Parathyroid adenoma (tissue), 2 donors: ENCODE measurements at regions not wholly inside any gene's neighbourhood (a gene's known extent, or its start where the extent isn't known, plus 50 kb on each side); places are given as distances from the start of the nearest gene placed in this dataset.

Experiments
- H2AFZ ChIP-seq: fragments of 300-600 bp; sonication (generic); one replicate; pipeline ENCODE4 v1.7.0; 2017; ENCODE audit warnings: antibody characterized with exemption, mild to moderate bottlenecking
- H3K27ac ChIP-seq: fragments of 300-600 bp; sonication (generic); one replicate; pipeline ENCODE4 v1.7.0; 2017
- H3K27me3 ChIP-seq: fragments of 300-600 bp; sonication (generic); one replicate; pipeline ENCODE4 v1.7.0; 2017; ENCODE audit warnings: low read length; ENCODE audit not compliant: control insufficient read depth, insufficient read depth
- H3K36me3 ChIP-seq: fragments of 300-600 bp; sonication (generic); one replicate; pipeline ENCODE4 v1.7.0; 2017; ENCODE audit warnings: low read length; ENCODE audit not compliant: control insufficient read depth, insufficient read depth
- H3K4me1 ChIP-seq: fragments of 300-600 bp; sonication (generic); one replicate; pipeline ENCODE4 v1.7.0; 2017; ENCODE audit warnings: control low read depth
- H3K4me2 ChIP-seq: fragments of 300-600 bp; sonication (generic); one replicate; pipeline ENCODE4 v1.7.0; 2017; ENCODE audit warnings: low read length
- H3K4me3 ChIP-seq: fragments of 300-600 bp; sonication (generic); one replicate; pipeline ENCODE4 v1.7.0; 2017; ENCODE audit warnings: low read depth, low read length
- H3K79me2 ChIP-seq: fragments of 300-600 bp; sonication (generic); one replicate; pipeline ENCODE4 v1.7.0; 2017; ENCODE audit warnings: control low read depth
- H3K9ac ChIP-seq: fragments of 300-600 bp; sonication (generic); one replicate; pipeline ENCODE4 v1.7.0; 2017; ENCODE audit warnings: mild to moderate bottlenecking
- H3K9me3 ChIP-seq: fragments of 300-600 bp; sonication (generic); one replicate; pipeline ENCODE4 v1.7.0; 2017; ENCODE audit warnings: low read length; ENCODE audit not compliant: control insufficient read depth
- TF ChIP-seq, protein P1 (sequence below): fragments of 300-600 bp; sonication (generic); IDR thresholded peaks from one replicate; pipeline ENCODE4 v1.7.0; 2017; ENCODE audit warnings: antibody characterized with exemption, mild to moderate bottlenecking
- donor health status: primary hyperparathyroidism.

DNA sequence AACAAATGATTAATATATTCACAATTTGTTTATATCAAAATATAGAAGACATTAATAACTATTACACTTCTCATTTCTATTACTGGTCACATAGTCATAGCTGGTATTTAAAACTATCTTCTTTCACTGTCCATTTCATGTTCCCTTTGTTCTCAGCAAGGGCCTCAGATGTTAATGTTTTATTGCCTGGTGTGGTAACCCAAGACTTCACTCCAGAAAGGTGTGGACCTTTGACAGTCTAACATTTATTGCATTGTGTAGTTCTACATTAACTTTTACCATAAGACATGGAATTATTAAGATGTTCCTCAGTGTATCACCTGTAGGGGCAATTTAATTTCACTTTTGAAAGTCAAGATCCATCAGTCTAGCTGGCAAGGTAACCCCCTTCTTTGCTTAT lies 691.3 kb downstream of the SQOR start:
- no peak overlapping the region for H3K4me2 ChIP-seq
- H3K27me3 ChIP-seq: no peaks in the 10 kb centered on the region
- no peak overlapping the region for H2AFZ ChIP-seq
- H3K4me1 ChIP-seq: no peaks in the 10 kb centered on the region
- H3K4me3 ChIP-seq: no peak overlapping the region
- H3K27ac ChIP-seq: no peak overlapping the region
- TF ChIP-seq, protein P1, sequence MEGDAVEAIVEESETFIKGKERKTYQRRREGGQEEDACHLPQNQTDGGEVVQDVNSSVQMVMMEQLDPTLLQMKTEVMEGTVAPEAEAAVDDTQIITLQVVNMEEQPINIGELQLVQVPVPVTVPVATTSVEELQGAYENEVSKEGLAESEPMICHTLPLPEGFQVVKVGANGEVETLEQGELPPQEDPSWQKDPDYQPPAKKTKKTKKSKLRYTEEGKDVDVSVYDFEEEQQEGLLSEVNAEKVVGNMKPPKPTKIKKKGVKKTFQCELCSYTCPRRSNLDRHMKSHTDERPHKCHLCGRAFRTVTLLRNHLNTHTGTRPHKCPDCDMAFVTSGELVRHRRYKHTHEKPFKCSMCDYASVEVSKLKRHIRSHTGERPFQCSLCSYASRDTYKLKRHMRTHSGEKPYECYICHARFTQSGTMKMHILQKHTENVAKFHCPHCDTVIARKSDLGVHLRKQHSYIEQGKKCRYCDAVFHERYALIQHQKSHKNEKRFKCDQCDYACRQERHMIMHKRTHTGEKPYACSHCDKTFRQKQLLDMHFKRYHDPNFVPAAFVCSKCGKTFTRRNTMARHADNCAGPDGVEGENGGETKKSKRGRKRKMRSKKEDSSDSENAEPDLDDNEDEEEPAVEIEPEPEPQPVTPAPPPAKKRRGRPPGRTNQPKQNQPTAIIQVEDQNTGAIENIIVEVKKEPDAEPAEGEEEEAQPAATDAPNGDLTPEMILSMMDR: no peak
- H3K9ac ChIP-seq: no peak overlapping the region
- H3K9me3 ChIP-seq: no peaks in the 10 kb centered on the region
- H3K36me3 ChIP-seq: no peaks in the 10 kb centered on the region
- H3K79me2 ChIP-seq: no peaks in the 10 kb centered on the region

DNA sequence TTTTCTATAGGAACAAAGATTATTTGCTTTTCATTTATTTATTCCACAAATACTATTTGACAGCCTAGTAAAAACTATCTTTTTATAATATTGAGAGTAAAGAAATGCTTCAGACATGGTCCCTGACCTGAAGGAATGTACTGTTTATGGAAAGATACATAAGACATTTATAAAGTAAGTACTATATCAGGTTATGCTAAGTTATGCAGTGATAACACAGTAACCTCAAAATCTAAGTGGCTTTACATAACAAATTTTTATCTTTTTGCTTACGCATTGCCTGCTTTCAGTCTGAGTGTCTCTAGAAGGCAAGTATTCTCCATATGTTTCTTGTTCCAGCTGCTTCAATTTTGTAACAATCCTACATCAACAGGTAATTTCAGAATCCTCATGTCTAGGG lies 694.0 kb downstream of the SQOR start:
- no peak overlapping the region for H3K27ac ChIP-seq
- TF ChIP-seq, protein P1: no peak
- no peaks in the 10 kb centered on the region for H3K9me3 ChIP-seq
- no peaks in the 10 kb centered on the region for H3K27me3 ChIP-seq
- H3K4me1 ChIP-seq: no peaks in the 10 kb centered on the region
- no peaks in the 10 kb centered on the region for H3K79me2 ChIP-seq
- no peak overlapping the region for H2AFZ ChIP-seq
- H3K36me3 ChIP-seq: no peaks in the 10 kb centered on the region
- H3K4me3 ChIP-seq: no peak overlapping the region
- H3K4me2 ChIP-seq: no peak overlapping the region
- no peak overlapping the region for H3K9ac ChIP-seq

DNA sequence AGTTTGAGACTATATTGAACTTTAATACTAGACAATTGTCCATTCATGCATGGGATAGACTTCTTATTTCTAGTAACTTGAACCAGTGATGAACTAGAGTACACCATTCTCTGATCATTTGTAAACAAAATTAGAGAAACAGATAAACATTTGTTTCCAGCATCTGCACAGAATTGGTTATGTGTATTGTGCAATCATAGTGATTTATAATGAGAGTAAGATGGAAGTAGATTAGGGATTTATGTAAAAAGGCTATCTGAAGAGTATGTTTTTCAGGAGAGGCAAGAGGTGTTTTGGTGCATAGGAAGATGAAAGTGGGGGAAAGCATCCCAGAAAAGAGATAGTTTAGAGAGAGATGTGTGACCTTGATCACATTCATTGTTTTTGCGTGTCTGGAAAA lies 695.0 kb downstream of the SQOR start:
- Histone ChIP-seq H2AFZ (no peak overlapping the region), H3K9ac (no peak overlapping the region), H3K36me3 (no peaks in the 10 kb centered on the region), H3K27me3 (no peaks in the 10 kb centered on the region), H3K4me3 (no peak overlapping the region), H3K27ac (no peak overlapping the region), H3K4me1 (no peaks in the 10 kb centered on the region), H3K4me2 (no peak overlapping the region), H3K9me3 (no peaks in the 10 kb centered on the region), H3K79me2 (no peaks in the 10 kb centered on the region)
- TF ChIP-seq, protein P1: no peak

DNA sequence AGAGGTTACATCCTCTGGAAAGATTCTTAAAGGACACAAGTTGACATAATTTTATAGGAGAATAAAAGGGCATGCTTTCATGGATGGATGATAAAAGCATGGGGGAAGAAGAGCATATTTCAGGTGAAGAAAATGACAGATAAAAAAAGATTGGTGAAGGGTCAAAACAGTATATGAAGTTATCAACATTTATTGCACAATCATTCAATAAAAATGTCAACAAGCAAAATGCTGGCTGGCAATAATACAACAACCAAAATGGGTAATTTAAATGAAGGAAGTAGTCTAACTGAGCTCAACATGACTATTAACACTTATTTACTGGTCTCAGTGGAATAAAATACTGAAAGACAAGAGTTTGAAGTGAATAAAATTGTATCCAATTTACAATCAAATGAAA lies 696.7 kb downstream of the SQOR start:
- H3K27ac ChIP-seq: no peak overlapping the region
- no peaks in the 10 kb centered on the region for H3K27me3 ChIP-seq
- TF ChIP-seq, protein P1: no peak
- H3K36me3 ChIP-seq: no peaks in the 10 kb centered on the region
- no peak overlapping the region for H3K9ac ChIP-seq
- H3K9me3 ChIP-seq: no peaks in the 10 kb centered on the region
- H3K79me2 ChIP-seq: no peaks in the 10 kb centered on the region
- no peak overlapping the region for H3K4me2 ChIP-seq
- H2AFZ ChIP-seq: no peak overlapping the region
- no peaks in the 10 kb centered on the region for H3K4me1 ChIP-seq
- no peak overlapping the region for H3K4me3 ChIP-seq

DNA sequence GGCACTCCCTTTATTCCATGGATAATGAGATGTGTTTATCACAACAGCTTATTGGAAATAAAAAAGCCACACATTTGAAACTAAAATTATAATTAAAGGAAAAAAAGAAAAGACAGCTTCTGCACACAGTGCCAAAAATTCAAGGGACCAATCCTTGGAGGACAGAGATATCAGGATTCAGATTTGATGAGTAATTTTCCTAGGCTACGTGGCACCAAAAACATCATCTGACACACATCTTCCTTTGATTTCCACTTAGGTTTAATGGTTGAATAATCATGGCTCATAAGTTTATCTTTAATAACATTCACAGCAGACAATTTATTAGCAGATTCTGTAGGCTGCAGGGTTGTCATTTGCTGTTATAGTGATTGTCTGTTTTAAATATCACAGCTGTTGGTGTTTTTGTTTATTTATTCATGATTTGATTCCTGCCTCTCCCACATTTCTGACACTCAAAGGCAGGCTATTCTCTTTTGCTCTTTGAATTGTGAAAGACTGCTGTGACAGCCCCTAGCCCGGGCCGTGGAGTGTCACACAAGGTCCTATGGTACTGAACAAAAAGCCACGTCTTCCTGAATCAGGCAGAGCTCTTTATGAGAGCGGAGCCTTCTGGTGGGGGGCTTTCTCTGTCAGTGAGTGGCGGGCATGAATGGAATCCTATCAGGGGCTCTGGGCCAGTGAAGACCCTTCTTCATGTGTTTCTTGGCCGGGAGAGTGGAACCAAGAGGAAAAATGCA lies 708.5 kb downstream of the SQOR start:
- no peaks in the 10 kb centered on the region for H3K9me3 ChIP-seq
- no peak overlapping the region for H3K27ac ChIP-seq
- H3K4me2 ChIP-seq: no peak overlapping the region
- H3K36me3 ChIP-seq: no peaks in the 10 kb centered on the region
- H3K4me3 ChIP-seq: no peak overlapping the region
- H2AFZ ChIP-seq: no peak overlapping the region
- no peaks in the 10 kb centered on the region for H3K4me1 ChIP-seq
- no peaks in the 10 kb centered on the region for H3K27me3 ChIP-seq
- no peaks in the 10 kb centered on the region for H3K79me2 ChIP-seq
- no peak overlapping the region for H3K9ac ChIP-seq
- TF ChIP-seq, protein P1: no peak
